ENCODE measurements at regions not wholly inside any gene's neighbourhood (a gene's known extent, or its start where the extent isn't known, plus 50 kb on each side); places are given as distances from the start of the nearest gene placed in this dataset.

DNA sequence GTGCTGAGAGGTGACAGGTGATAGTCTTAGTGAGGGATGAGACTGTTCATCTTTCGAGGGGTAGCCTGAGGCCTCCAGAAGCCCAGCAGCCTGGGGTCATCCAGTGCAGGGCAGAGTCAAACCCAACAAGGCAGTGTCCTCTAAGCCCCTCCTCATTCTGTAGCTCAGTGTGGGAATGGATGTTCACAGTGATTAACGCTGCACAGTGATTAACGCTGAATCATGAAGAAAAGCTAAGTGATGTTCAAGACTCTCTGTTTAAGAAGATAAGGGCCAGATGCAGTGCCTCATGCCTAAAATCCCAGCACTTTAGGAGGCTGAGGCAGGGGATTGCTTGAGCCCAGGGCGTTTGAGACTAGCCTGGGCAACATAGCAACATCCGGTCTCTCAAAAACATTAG, 56.3 kb upstream of the LAPTM4A start:
- CTCF ChIA-PET = interaction anchor here (0.7 to 0.9 kb wide), 3 partner anchors 124 to 1806 kb away, joined by 3 to 4 read pairs (median 3); no protein-coding TSS in a partner anchor
- DNase-seq = no peak
- Mint-ChIP-seq H3K4me1 (ENCODE audit: low read depth, unreplicated experiment) (peaks cover 28% of the 10 kb centered on the region), H3K27me3 (ENCODE audit: unreplicated experiment) (no peaks in the 10 kb centered on the region), H3K9me3 (ENCODE audit: low read depth, unreplicated experiment) (no peaks in the 10 kb centered on the region), H3K27ac (ENCODE audit: unreplicated experiment) (no peak overlapping the region), H3K4me3 (ENCODE audit: low read depth, unreplicated experiment) (no peak overlapping the region), H3K36me3 (ENCODE audit: insufficient read depth, unreplicated experiment) (peaks cover 9% of the 10 kb centered on the region)
- intact Hi-C loops (cut with micrococcal nuclease; ENCODE audit: unreplicated experiment) = loop anchor here (5.0 to 10.0 kb wide), 2 partner anchors 117 to 185 kb away; partner anchors contain the start of gene SDC1
- BruUV-seq (replicated peaks) = no TSS peak
- TF ChIP-seq, protein P1, sequence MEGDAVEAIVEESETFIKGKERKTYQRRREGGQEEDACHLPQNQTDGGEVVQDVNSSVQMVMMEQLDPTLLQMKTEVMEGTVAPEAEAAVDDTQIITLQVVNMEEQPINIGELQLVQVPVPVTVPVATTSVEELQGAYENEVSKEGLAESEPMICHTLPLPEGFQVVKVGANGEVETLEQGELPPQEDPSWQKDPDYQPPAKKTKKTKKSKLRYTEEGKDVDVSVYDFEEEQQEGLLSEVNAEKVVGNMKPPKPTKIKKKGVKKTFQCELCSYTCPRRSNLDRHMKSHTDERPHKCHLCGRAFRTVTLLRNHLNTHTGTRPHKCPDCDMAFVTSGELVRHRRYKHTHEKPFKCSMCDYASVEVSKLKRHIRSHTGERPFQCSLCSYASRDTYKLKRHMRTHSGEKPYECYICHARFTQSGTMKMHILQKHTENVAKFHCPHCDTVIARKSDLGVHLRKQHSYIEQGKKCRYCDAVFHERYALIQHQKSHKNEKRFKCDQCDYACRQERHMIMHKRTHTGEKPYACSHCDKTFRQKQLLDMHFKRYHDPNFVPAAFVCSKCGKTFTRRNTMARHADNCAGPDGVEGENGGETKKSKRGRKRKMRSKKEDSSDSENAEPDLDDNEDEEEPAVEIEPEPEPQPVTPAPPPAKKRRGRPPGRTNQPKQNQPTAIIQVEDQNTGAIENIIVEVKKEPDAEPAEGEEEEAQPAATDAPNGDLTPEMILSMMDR (IDR thresholded peaks at IDR 0.05; ENCODE audit: unreplicated experiment) = no peak

DNA sequence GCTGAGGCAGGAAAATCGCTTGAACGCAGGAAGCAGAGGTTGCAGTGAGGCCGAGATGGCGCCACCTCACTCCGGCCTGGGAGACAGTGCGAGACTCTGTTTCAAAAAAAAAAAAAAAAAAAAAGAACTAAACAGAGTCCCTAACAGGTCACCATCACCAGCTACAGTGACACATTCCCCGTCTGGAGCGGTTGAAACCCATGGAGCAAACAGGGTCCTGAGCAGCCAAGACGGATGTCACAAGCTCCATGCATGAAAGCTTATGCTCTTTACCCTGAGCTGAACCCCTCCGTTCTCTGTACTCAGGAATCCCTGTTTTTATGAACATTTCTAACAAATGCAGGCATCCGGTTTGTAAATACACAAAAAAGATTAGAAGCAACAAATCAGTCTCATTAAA, 55.9 kb upstream of the LAPTM4A start:
- Mint-ChIP-seq H3K4me3 (ENCODE audit: low read depth, unreplicated experiment) (peak overlapping the region; percentile 68), H3K27me3 (ENCODE audit: unreplicated experiment) (no peaks in the 10 kb centered on the region), H3K4me1 (ENCODE audit: low read depth, unreplicated experiment) (peaks cover 28% of the 10 kb centered on the region), H3K9me3 (ENCODE audit: low read depth, unreplicated experiment) (peaks cover 3% of the 10 kb centered on the region), H3K27ac (ENCODE audit: unreplicated experiment) (no peak overlapping the region), H3K36me3 (ENCODE audit: insufficient read depth, unreplicated experiment) (peaks cover 9% of the 10 kb centered on the region)
- CTCF ChIA-PET = interaction anchor here (0.7 to 1.7 kb wide), 5 partner anchors 100 to 183 kb away, joined by 3 to 8 read pairs (median 4); no protein-coding TSS in a partner anchor
- TF ChIP-seq, protein P1 (IDR thresholded peaks at IDR 0.05; ENCODE audit: unreplicated experiment) = no peak
- no peak for DNase-seq
- intact Hi-C loops (cut with micrococcal nuclease; ENCODE audit: unreplicated experiment) = loop anchor here (5.0 to 10.0 kb wide), 2 partner anchors 117 to 185 kb away; partner anchors contain the start of gene SDC1
- BruUV-seq (replicated peaks) = TSS peak; percentile 70

DNA sequence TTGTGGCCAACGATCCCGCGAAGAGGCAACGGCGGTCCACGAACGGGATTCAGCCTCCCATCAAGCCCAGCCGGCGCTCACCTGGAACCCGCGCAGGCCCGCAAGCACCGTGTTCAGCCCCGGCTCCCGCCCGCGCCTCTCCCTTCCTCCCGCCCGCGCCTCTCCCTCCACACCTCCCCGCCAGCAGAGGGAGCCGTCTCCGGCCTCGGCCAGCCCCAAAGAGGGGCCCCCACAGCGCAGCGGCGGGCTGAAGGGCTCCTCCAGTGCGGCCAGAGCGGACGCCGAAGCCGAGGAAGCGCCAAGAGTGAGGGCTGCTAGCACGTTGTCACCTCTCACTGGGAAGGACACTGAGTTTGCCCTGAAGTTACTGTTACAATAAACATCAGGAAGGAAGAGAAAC, 55.3 kb upstream of the LAPTM4A start:
- H3K4me3 Mint-ChIP-seq (ENCODE audit: low read depth, unreplicated experiment) = peak overlapping the region; percentile 68
- H3K4me1 Mint-ChIP-seq (ENCODE audit: low read depth, unreplicated experiment) = peaks cover 28% of the 10 kb centered on the region
- peak overlapping the region; percentile 46 for H3K27ac Mint-ChIP-seq (ENCODE audit: unreplicated experiment)
- BruUV-seq (replicated peaks) = no TSS peak
- H3K9me3 Mint-ChIP-seq (ENCODE audit: low read depth, unreplicated experiment) = peaks cover 3% of the 10 kb centered on the region
- H3K36me3 Mint-ChIP-seq (ENCODE audit: insufficient read depth, unreplicated experiment) = peaks cover 9% of the 10 kb centered on the region
- CTCF ChIA-PET = interaction anchor here (0.7 to 2.4 kb wide), 7 partner anchors 32 to 184 kb away, joined by 4 to 15 read pairs (median 5); partner anchors contain the start of gene SDC1
- TF ChIP-seq, protein P1 (IDR thresholded peaks at IDR 0.05; ENCODE audit: unreplicated experiment) = peak; percentile 67
- H3K27me3 Mint-ChIP-seq (ENCODE audit: unreplicated experiment) = no peaks in the 10 kb centered on the region
- intact Hi-C loops (cut with micrococcal nuclease; ENCODE audit: unreplicated experiment) = loop anchor here (5.0 to 10.0 kb wide), 2 partner anchors 118 to 186 kb away; partner anchors contain the start of gene SDC1
- peak; percentile 93 for DNase-seq

DNA sequence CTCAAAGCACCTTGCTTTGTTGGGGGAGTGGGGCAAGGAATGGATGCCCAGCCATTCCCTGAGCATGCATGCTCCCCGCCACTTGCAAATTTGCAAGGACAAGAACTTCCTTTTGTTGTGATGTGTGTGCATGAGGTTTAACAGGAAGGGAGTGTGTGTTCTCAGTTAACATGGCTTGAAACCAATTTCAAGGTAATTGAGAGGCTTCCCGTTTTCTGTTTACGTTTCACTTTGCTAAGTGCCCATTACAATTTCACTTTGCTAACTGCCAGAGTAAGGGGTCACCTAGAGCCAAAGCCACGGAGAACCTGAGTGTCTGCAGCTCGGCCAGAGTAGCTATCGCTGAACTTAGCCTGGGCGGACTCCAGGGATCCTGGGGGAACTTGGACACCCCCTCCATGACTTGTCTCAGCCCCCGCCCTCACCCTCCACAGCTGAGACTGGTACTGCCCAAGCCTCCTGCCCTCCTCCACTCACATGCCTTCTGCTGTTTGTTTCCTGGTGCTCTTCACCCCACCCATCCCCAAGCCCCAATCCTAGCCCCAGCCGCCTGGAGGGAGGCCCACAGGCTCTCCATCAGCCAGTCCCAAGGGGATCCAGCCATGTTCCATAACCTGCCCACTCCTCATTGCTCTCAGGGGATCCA, 53.6 kb upstream of the LAPTM4A start:
- Mint-ChIP-seq H3K27ac (ENCODE audit: unreplicated experiment) (no peak overlapping the region), H3K4me3 (ENCODE audit: low read depth, unreplicated experiment) (no peak overlapping the region), H3K4me1 (ENCODE audit: low read depth, unreplicated experiment) (peaks cover 24% of the 10 kb centered on the region), H3K36me3 (ENCODE audit: insufficient read depth, unreplicated experiment) (peaks cover 9% of the 10 kb centered on the region), H3K27me3 (ENCODE audit: unreplicated experiment) (no peaks in the 10 kb centered on the region), H3K9me3 (ENCODE audit: low read depth, unreplicated experiment) (peaks cover 3% of the 10 kb centered on the region)
- DNase-seq = no peak
- CTCF ChIA-PET = interaction anchor here (2.4 kb wide), 1 partner anchor 34 kb away, joined by 6 read pairs; no protein-coding TSS in a partner anchor
- BruUV-seq (replicated peaks) = no TSS peak
- intact Hi-C loops (cut with micrococcal nuclease; ENCODE audit: unreplicated experiment) = loop anchor here (5.0 to 10.0 kb wide), 2 partner anchors 120 to 187 kb away; partner anchors contain the start of gene SDC1
- TF ChIP-seq, protein P1 (IDR thresholded peaks at IDR 0.05; ENCODE audit: unreplicated experiment) = no peak

Measured in Calu3 (cell line).